Muscle of back (tissue), 3 donors: ENCODE measurements at regions not wholly inside any gene's neighbourhood (a gene's known extent, or its start where the extent isn't known, plus 50 kb on each side); places are given as distances from the start of the nearest gene placed in this dataset.

Experiments used
- DNase-seq, 3 donors: peaks; one replicate each; pipeline versions ENCODE4 v3.0.0 to v3.0.0-alpha.2; 2013

DNA sequence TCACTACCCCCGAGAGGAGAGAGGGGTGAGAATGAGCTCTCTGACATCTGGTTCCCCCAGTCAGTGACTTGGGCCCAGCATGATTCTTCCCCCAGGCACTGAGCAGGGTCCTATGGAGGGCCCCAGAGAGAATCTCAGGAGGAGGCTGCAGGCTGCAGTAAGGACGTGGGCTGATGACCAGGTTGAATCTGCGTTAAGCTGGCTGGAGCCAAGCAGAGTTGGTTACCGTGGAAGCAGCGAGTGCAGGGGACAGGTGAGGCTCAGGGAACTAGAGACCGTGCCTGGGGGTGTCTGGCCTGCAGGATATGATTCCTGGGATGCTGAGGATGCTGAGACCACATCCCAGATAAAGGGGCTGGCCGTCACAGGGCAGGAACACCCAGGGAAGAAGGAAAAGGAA lies 314.3 kb upstream of the IRX1 start:
- no peak for DNase-seq

DNA sequence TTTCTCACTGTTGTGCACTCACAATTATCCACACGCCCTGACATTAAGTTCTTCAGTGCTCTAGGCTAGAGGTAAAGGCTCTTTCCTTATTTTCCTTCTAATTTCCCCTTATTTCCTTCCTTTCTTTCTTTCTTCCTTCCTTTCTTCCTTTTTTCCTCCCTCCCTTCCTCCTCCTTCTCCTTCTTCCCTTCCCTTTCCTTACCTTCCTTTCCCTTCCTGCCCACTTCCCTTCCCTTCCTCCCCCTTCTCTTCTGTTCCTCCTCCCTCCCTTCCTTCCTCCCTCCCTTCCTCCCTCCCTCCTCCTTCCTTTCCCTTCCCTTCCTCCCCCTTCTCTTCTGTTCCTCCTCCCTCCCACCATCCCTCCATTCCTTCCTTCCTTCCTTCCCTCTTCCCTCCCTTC lies 317.0 kb upstream of the IRX1 start:
- DNase-seq = no peak

DNA sequence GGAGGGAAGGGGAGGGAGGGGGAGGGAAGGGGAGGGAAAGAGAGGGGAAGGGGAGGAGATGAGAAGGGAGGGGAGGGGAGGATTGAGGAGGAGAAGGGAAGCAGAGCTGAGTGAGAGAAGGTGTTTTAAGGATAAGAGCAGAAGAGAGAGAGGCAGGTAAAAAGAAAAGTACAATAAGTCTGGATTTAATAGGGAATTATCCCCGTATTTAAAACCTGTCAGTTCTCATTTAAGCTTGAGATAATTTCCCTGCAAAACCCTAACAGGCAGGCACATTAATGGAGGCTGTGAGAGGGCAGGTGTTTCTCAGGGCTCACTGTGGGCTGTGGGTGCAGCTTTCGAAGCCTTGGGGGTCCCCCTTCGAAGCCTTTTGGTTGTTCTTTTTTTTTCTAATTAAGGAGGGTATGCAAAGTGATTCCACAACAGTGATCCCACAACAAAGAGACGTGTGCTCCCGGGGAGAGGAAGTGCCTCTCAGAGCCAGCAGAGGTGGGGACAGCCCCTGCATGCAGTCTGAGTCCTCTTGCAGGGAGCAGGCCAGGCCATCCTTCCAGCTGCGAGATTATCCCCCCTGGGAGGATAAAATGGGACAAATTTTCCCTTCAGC lies 317.9 kb upstream of the IRX1 start:
- no peak for DNase-seq

DNA sequence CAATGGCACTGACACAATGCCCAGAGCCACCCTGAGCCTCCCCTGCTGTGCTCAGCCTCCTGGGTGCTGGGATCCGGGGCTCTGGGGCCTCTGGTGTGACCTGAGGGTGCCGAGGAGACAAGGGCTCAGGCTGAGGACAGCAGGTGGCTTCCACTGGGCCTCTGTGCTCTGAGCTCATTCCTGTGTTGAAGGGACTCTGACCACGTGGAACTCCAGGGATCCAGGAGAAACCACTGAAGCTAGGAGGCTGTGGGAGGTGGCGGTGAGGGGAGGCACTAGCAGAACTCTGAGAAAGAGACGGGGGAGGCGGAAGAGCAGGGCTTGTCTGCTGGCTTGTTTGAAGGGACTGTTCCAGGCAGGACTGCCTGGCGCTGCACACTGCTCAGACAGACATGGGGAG lies 318.7 kb upstream of the IRX1 start:
- DNase-seq = no peak

DNA sequence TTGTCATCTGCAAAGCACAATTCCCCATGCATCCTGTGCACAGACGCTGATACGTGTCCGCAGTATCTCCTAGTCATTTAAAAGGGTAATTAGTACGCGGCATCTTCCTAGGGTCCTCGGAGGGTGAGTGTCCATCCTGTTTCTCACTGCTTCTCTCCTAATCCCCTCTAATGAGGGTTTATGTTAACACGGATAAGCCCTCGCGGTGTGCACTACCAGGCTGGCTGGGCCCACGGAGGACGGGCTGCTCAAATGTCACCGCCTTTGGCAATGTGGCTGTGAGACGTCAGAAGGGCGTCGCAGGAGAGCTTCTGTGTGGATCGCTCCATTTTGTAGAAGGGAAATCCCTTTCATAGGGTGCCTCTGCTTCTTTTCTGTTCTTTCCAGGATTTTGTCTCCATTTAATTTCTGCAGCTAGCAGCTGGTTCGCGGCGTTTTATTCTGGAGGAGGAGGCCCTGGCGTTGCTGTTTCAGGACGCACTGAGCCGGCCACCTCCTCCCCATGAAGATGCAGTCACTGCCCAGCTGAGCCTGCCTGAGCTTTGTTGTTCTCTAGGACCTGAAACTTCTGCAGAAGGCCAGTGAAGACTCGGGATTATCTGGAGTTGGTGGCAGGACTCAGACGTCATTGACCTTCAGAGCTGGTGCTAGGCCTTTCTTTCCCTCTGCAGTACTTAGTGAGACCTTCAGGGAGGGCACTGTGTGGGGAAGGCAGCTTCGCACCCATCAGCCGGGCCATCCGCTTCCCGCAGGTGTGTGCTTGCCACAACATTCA lies 326.1 kb upstream of the IRX1 start:
- DNase-seq = no peak

DNA sequence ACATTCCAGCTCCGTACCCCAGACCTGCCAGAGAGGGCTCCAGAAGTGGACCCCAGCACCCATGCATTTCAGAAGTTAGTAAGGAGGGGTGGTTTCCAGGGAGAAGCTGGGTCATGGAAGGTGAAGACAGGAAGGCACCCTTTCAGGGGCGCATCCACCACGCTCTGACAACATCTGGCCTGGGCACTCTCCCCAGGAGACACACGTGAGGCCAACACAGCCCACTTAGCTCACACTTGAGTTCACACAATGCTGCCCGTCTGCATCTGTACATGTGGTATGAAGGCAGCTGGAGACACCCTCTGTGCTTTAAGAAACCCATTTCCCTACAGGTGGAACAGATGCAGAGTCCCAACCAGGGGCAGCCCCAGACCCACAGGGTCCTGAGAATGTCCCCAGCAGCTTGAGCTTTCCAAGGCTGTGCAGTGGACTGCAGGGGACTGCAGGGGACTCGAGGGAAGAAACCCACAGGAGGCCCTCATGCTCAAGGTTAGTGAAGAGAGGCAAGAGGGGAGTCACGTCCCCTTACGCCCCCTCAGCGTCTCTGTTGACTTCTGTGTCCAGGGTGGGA lies 326.8 kb upstream of the IRX1 start:
- DNase-seq = no peak

DNA sequence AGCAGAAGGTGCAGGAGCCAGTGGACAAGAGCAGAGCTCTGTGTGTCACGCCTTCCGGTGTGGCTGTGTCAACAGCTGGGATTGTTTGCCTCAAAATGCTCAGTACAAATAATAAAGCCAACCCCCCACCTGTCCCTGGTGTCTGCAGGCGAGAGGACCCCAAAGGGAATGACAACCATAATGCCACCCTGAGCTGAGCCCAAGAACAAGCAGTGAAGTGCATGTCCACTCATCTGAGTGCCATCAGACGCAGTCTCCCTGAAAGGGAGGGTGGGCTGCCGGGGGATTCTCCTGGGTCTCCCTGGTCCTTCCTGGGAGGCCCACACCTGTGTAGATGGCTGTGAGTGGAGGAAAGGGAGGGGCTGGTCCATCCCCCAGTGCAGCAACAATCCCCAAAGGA lies 328.8 kb upstream of the IRX1 start:
- no peak for DNase-seq

DNA sequence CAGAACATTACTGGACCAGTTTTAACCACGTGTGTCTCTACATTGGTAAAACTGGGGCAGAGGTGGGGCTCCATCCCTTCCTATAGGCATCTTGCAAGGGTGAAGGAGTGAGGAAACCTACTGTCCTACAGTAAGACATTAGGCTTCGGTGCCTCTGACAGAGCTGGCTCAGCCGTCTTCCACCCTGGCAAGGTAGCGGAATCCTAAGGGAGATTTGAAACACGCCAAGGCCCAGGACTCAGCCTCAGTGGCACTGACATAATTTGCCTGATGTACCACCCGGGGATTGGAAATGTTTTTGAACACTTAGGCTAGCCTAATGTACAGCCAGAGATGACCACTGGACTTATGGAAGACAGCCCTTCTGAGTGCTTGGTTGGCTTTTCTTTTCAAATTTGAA lies 329.7 kb upstream of the IRX1 start:
- DNase-seq = no peak

DNA sequence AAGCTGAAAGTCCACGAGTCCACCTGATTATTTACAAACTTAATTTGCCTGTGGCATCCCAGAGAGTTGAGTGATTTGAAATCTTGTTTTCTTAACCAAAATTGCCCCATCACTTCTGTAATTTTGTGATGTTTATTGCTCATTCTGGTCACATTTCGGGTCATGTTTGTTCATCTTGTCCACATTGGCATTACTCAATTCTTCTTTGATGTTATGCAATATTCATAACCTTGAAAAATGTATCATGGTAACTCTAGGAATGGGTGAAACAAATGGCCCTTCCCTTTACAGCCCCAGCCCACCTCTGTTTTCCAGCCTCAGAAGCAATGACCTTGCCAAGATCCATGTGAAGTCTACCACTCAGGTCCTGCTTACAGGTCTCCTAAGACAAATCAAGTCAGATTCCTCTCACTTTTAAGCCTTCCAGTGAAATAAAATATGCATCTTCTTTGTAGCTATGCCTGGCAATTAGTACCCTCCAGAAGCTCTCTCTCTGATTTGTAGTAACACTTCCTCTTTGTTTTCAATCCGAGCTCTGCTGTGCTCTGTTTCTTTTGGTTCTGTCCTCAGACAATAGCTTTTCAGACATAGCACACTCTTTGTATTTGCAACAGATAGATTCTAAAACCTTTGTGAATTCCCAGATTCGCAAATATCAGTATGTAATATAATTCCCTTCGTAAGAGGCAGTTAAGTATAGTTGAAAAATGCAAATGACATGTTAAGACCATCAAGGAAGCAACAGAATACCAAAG lies 330.3 kb upstream of the IRX1 start:
- no peak for DNase-seq

DNA sequence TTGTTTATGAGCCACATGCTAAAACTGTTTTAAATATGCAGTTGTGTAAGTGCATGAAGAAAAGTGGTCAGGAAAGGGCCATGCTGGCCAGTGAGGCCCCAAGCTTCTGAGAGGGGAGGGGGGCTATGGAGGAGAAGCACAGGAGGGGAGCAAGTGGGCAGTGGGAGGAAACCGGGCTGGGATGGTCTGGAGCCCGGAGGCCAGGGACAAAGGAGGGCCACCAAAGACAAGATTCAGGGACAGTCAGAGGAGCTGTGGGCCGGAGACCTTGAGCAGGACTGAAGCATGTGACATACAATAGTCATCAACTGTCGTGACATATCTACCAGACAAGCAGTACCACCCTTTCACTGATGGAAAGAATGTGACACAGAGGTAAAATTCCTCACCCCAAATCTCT lies 333.2 kb upstream of the IRX1 start:
- no peak for DNase-seq

DNA sequence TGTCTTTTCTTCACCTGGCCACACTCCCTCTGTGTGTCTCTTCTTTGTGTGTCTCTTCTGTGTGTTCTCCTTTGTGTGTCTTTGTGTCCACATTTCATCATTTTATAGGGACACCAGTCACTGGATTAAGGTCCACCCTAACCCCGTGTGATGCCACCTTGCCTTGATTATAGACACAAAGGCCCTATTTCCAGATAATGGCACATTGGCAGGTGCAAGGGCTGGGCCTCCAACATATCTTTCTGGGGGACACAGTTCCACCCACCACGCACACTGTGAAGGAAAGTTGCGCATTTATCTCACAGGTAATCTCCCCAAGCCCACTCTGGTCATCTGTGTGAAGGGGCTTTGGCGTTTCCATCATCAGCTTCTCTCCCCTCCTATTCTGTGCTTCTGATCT lies 334.6 kb upstream of the IRX1 start:
- no peak for DNase-seq

DNA sequence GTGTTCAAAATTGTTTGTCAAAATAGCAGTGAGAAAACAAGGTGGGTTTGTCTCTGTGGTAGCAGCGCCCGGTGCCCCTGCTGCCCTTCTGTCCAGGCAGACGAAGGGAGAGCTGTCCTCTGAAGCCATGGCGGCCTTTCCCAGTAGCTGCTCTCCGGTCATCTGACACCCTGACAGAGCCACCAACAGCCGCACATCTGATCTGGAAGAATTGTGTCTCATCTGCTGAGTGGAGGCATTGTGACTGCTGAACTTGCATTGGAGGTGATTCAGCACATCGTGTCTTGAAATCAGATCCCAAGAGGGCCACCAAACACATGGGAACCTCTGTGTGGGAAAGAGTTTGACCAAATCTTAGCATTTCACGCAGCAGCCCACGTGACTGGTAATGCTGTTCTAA lies 337.6 kb upstream of the IRX1 start:
- DNase-seq = no peak

DNA sequence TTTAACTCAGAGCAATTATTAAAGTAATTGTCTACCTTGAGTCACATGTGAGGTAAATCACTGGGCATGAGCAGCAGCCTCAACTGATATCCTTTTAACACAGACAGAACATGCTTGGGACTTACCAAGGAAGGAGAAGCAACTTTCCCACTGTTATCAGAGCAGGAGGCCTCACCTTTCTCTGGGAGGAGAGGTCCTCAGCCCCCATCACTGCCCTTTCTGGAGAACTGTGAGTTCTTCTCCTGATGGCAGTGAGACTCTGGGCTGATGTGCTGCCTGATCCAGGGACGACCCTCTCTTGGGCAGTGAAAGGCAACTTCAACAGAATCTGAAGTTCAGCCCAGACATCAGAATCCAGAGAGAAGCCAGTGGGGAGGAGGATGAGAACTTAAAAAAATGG lies 343.4 kb upstream of the IRX1 start:
- no peak for DNase-seq

DNA sequence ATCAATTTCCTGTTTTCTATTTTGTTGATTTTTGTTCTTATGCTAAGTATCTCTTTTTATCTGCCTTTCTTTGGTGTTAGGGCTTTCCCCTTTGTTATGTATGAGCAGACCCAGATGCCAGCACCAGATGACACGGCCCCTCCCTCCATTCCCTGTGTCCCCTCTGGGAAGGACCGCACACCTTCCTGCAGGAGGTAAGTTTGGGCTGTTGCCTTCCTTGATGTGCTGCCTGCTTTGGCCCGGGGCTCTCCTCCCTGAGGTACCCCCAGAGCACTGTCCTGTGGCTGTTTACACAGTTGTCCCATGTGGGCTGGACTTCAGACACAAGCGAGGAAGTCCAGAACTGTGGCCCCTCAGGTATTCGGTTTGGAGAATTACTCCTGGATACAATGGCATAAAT lies 343.8 kb upstream of the IRX1 start:
- no peak for DNase-seq

DNA sequence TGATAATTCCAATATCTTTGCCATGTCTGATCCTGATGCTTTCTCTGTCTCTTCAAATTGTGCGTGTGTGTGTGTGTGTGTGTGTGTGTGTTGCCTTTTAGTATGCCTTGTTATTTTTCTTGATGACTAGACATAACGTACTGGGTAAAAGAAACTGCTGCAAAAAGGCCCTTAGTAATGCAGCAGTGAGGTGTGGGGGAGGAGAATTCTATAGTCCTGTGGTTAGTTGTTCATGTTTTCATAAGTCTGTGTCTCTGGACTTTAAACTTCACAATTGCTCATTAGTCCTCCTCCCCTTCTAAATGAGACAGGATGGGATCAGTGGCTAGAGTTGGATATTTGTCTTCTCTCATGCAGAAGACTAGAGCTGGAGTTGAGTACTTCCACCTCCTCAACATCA lies 346.2 kb upstream of the IRX1 start:
- DNase-seq = no peak

DNA sequence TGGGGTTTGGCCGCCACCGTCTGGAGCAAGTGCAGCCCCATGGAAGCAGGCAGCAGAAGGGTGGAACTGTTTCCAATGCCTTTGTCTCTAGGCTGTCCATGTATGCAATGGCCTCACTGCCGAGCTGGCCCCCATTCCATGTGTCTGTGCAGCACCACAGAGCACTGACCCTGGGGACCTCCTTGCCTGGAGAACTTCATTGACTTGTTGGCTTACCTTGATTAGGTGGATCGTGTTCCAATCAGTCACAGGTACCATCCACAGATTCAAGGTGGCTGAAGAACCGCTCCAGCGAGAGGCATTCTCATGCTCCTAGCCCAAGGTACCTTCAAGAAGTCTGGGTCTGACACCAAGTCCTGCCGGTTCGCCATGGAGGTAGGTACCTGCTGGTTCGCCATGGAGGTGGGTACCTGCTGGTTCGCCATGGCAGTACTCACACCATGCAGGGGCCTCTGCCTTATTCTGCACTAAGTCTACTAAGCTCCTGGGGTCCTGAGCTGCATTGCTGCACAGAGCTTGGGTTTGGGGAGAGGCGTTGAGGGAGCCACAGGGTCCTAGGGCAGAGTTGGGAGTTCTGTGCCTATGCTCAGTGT lies 358.3 kb upstream of the IRX1 start:
- DNase-seq = no peak

DNA sequence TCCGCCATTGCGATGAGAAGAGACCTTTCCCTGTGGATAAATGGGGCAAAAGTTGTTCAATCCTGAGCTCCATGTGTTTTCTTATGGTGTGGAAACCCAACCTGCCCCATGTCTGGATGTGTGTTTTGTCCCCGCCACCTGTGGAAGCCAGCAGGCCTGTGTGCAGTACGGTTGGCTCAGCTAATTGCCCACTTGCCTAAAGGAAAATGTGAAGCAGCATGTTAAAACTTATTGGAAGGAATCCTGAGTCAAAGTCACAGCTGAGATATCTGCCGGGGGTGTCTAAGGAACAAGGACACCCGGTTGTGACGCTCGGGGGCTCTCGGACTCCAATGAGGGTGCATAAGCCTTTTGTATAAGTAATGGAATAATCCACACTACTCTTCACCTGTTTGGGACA lies 361.1 kb upstream of the IRX1 start:
- DNase-seq = no peak

DNA sequence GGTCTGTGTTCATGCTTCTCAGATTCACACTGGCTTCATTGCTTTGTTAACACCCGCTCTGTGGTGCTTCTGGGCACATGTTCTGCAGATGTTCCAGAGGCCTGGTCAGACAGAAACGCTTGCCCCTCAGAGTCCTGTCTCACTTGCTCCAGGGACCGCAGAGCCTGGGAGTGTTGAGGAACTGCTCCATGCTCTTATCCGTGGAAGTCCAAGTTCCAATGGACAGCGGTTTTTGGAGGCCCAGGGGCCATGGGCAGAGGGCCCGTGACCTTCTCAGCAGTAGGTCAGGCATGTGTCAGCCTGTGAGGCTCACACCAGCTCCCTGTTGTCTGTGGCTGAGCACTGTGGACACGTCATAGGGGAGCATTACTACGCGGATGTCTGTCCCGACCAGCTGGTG lies 364.7 kb upstream of the IRX1 start:
- DNase-seq = no peak

DNA sequence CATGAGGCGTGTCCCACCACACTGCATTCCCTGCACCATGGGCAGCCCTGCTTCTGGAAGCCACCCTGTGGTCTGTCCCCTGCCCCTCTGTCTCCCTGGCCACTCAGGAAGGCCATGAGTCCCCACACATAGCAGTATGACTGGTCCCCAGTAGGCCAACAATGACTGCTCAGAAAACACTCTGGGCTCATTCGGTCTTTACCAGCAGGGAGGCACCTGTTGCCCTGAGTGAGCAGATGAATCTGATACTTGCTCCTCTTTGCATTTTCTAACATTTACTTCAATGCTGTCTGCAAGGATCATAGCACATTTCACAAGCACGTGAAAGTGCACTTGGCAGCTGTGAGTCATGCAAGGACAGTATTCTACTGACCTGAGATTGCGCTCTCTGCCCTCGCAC lies 365.4 kb upstream of the IRX1 start:
- no peak for DNase-seq

DNA sequence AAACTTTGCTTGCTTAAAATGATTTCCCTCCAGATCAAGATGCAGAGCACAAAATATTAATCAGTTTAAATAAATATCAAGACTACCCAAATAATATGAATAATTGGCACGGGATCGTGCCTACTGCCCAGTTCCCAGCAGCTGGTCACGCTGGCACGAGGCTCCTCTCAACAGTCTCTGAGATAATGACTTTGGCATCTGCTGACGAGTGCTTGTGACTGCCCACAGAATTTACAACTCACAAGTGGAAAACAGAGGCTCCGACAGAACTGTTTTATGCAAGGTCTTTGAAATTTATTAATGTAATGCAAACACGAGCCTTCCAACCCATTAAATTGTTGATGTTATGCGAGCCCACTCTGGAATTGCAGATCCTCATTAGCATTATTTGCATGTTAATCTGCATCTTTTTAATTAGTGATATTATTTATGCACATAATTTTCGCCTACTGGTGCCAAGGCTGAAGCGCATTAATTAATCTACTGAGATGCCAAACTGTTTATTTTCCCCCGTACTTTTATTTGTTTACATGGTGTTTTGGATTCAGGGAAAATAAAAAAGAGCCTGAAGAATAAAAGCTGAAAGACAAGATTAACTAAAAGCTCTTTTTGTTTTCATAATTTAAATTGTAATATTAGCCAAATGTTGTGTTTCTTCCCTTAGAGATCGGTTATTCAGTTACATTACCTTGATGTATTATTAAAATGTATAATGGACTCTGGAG lies 369.3 kb upstream of the IRX1 start:
- peak; percentile 21 to 38 (median 24) for DNase-seq

DNA sequence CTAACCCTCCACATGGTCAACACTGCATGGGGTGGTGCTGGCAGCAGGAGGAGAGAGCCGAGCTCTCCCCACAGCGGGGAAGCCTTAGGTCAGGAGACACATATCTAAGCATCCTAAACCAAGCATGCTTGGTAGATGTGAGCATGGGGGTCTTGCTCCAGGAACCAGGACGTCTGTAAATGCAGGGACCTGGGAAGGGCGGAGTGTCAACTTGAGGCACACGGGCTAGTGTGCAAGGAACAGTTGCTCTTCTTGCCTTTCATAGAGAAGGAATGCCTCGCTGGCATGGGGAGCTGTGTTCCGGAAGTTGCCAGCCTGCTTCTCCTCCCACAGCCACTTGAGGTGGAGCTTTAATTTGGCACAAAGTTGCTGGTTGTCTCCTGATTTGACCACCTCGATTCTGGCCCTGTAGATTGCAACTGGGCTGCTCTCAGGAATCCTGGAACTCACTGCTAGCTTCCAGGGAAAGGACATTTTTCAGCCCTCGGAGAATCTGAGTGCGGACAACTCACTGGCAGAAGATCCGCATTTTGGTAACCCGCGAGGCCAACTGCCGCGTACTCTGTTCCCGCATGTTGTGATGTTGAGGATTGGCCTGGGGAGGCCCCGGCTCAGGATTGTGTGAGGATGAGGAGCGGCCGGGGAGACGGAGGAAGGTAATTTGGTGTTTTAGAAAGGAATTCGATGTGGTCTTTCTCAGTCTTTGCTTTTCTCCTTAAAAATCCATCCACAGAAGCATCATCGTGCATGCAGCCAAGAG lies 370.3 kb upstream of the IRX1 start:
- DNase-seq = peak in 1 of 3 donors; percentile 13
